Tibial nerve (tissue), 4 donors: ENCODE measurements at regions not wholly inside any gene's neighbourhood (a gene's known extent, or its start where the extent isn't known, plus 50 kb on each side); places are given as distances from the start of the nearest gene placed in this dataset.

ENCODE experiments used
- DNase-seq, 2 donors: peaks; one replicate each; pipeline ENCODE4 v3.0.0-alpha.2; 2019; ENCODE audit warnings: low spot score in 2 of 2
- H3K27ac ChIP-seq, 4 donors: fragments of 200-600 bp; sonication (generic) in 3 of 4; one replicate each; pipeline ENCODE4 v1.5.1; 2017 to 2019; ENCODE audit warnings: mild to moderate bottlenecking in 1 of 4
- H3K27me3 ChIP-seq, 2 donors: fragments of 200-600 bp; sonication (generic) in 1 of 2; one replicate each; pipeline versions ENCODE4 v1.5.1 to v1.6.0; 2017 to 2019
- H3K36me3 ChIP-seq, 3 donors: fragments of 200-600 bp; sonication (generic); one replicate each; pipeline ENCODE4 v1.5.1; 2018 to 2019
- H3K4me1 ChIP-seq, 4 donors: fragments of 200-600 bp; sonication (generic) in 3 of 4; one replicate each; pipeline ENCODE4 v1.5.1; 2017 to 2019
- H3K4me3 ChIP-seq, 4 donors: fragments of 200-600 bp; sonication (generic) in 3 of 4; one replicate each; pipeline ENCODE4 v1.5.1; 2017 to 2019; ENCODE audit warnings: mild to moderate bottlenecking in 1 of 4, moderate library complexity in 1 of 4
- H3K9me3 ChIP-seq, 4 donors: fragments of 200-600 bp; sonication (generic) in 3 of 4; one replicate each; pipeline ENCODE4 v1.5.1; 2017 to 2019
- EP300 ChIP-seq, 2 donors: sonication (generic); formaldehyde crosslinking; IDR thresholded peaks; one replicate each; pipeline ENCODE4 v1.6.1; 2017; ENCODE audit warnings: antibody characterized with exemption in 2 of 2, mild to moderate bottlenecking in 1 of 2
- POLR2A ChIP-seq, 2 donors: fragments of 450-650 bp; IDR thresholded peaks; one replicate each; pipeline ENCODE4 v1.6.1; 2017; ENCODE audit warnings: antibody characterized with exemption in 2 of 2, mild to moderate bottlenecking in 2 of 2, moderate library complexity in 2 of 2
- WGBS, 2 donors: methylation state at CpG; one replicate each; pipeline ENCODE4 v1.1.5; 2018; 5-methylcytosine and 5-hydroxymethylcytosine counted together
- TF ChIP-seq, protein P1 (sequence below), 5 experiments: fragments of 200-600 bp in 3 of 5; fragments of 450-650 bp in 2 of 5; sonication (generic) in 3 of 5; IDR thresholded peaks; one replicate each; pipeline ENCODE4 v1.5.1; 2016 to 2019; ENCODE audit warnings: antibody characterized with exemption in 5 of 5, mild to moderate bottlenecking in 3 of 5, moderate library complexity in 2 of 5

GRCh38 chr3:43865887-43866528 is 175.3 kb downstream of the ABHD5 start:
- WGBS, 2 donors: 81 to 84% methylated on average over 9 of the region's 9 CpGs
- Histone ChIP-seq H3K36me3 (no peaks in the 10 kb centered on the region), H3K27me3 (no peaks in the 10 kb centered on the region), H3K4me1 (no peaks in the 10 kb centered on the region), H3K27ac (no peak overlapping the region), H3K9me3 (no peaks in the 10 kb centered on the region), H3K4me3 (no peak overlapping the region)
- TF ChIP-seq POLR2A (IDR thresholded peaks at IDR 0.05) (no peak), EP300 (IDR thresholded peaks at IDR 0.05) (no peak)
- TF ChIP-seq, protein P1, sequence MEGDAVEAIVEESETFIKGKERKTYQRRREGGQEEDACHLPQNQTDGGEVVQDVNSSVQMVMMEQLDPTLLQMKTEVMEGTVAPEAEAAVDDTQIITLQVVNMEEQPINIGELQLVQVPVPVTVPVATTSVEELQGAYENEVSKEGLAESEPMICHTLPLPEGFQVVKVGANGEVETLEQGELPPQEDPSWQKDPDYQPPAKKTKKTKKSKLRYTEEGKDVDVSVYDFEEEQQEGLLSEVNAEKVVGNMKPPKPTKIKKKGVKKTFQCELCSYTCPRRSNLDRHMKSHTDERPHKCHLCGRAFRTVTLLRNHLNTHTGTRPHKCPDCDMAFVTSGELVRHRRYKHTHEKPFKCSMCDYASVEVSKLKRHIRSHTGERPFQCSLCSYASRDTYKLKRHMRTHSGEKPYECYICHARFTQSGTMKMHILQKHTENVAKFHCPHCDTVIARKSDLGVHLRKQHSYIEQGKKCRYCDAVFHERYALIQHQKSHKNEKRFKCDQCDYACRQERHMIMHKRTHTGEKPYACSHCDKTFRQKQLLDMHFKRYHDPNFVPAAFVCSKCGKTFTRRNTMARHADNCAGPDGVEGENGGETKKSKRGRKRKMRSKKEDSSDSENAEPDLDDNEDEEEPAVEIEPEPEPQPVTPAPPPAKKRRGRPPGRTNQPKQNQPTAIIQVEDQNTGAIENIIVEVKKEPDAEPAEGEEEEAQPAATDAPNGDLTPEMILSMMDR (IDR thresholded peaks at IDR 0.05): no peak
- no peak for DNase-seq

DNA sequence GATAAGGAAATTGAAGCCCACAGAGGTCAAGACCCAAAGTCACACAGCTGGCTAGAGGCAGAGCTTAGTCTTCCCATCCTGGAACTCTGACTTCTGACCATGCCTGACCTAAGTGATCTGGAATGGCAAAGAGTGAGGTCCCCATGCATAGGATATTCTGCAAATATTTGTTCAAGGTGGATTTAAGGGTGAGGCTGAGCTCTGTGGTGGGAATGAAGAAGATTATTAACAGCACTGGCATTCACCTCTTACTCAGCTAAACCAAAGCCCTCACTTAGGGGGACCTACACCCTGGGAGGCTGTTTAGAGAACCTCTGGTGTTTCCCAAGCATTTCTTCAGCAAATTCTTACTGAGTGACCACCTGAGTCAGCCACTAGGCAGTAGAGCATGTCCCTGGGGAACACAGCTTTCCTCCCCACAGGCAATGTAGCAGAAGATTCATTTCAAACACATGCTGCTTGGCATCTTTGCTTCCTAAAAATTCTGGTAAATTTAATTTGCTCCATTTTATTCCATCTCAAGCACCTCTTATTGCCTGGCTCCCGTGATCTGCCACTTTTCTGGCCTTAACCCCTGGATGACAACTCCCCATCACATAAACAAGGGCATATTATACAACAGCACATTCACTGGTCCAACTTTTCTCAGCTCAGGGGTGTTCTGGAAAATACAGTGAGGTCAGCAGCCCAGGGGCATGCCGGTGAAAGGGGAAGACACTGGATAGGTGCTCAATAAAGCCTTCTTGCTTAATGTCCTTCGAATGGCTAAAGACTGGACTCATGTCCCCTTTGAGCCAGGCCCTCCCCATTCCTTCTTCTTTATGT is 176.0 kb downstream of the ABHD5 start:
- H3K4me1 ChIP-seq: no peaks in the 10 kb centered on the region
- DNase-seq: no peak
- TF ChIP-seq EP300 (IDR thresholded peaks at IDR 0.05) (no peak), POLR2A (IDR thresholded peaks at IDR 0.05) (no peak)
- TF ChIP-seq, protein P1 (IDR thresholded peaks at IDR 0.05): no peak
- H3K27me3 ChIP-seq: no peaks in the 10 kb centered on the region
- WGBS, 2 donors: 71 to 79% methylated on average over 3 of the region's 3 CpGs
- H3K9me3 ChIP-seq: no peaks in the 10 kb centered on the region
- H3K4me3 ChIP-seq: no peak overlapping the region
- no peak overlapping the region for H3K27ac ChIP-seq
- no peaks in the 10 kb centered on the region for H3K36me3 ChIP-seq

- Histone ChIP-seq H3K36me3 (no peaks in the 10 kb centered on the region), H3K4me3 (no peak overlapping the region), H3K27ac (no peak overlapping the region), H3K27me3 (no peaks in the 10 kb centered on the region), H3K4me1 (no peaks in the 10 kb centered on the region), H3K9me3 (no peaks in the 10 kb centered on the region)
- no peak for DNase-seq
- WGBS, 2 donors: 79 to 83% methylated on average over 8 of the region's 8 CpGs
- TF ChIP-seq EP300 (IDR thresholded peaks at IDR 0.05): no peak
- no peak for TF ChIP-seq POLR2A (IDR thresholded peaks at IDR 0.05)
- TF ChIP-seq, protein P1 (IDR thresholded peaks at IDR 0.05): no peak
These were observed 176.8 kb downstream of the ABHD5 start for GRCh38 chr3:43867436-43868072.

- no peaks in the 10 kb centered on the region for H3K4me1 ChIP-seq
- no peak for DNase-seq
- no peak overlapping the region for H3K27ac ChIP-seq
- WGBS, 2 donors: 66 to 71% methylated on average over 3 of the region's 3 CpGs
- TF ChIP-seq POLR2A (IDR thresholded peaks at IDR 0.05) (no peak), EP300 (IDR thresholded peaks at IDR 0.05) (no peak)
- TF ChIP-seq, protein P1 (IDR thresholded peaks at IDR 0.05): no peak
- H3K27me3 ChIP-seq: no peaks in the 10 kb centered on the region
- H3K4me3 ChIP-seq: no peak overlapping the region
- no peaks in the 10 kb centered on the region for H3K9me3 ChIP-seq
- no peaks in the 10 kb centered on the region for H3K36me3 ChIP-seq
These were observed 178.8 kb downstream of the ABHD5 start for GRCh38 chr3:43869491-43869890.

GRCh38 chr3:43870120-43870519 is 179.4 kb downstream of the ABHD5 start:
- no peak for DNase-seq
- H3K27ac ChIP-seq: no peak overlapping the region

More at GRCh38 chr3:43870120-43870519, 179.4 kb downstream of the ABHD5 start:
- H3K9me3 ChIP-seq: no peaks in the 10 kb centered on the region
- no peaks in the 10 kb centered on the region for H3K36me3 ChIP-seq
- TF ChIP-seq POLR2A (IDR thresholded peaks at IDR 0.05) (no peak), EP300 (IDR thresholded peaks at IDR 0.05) (no peak)
- TF ChIP-seq, protein P1 (IDR thresholded peaks at IDR 0.05): no peak
- H3K27me3 ChIP-seq: no peaks in the 10 kb centered on the region
- H3K4me1 ChIP-seq: no peaks in the 10 kb centered on the region
- H3K4me3 ChIP-seq: no peak overlapping the region
- WGBS, 2 donors: 25 to 29% methylated on average over 2 of the region's 2 CpGs
